H1 (cell line): ENCODE measurements at regions not wholly inside any gene's neighbourhood (a gene's known extent, or its start where the extent isn't known, plus 50 kb on each side); places are given as distances from the start of the nearest gene placed in this dataset.

Experiments
- ASH2L ChIP-seq: fragments of 200-600, 300-600 bp; sonication (generic); IDR thresholded peaks from one replicate; pipeline ENCODE4 v1.7.1; 2017; ENCODE audit warnings: low read length
- BACH1 ChIP-seq: IDR thresholded peaks from 2 replicates; pipeline ENCODE4 v1.6.1; 2012; ENCODE audit warnings: low read length, improper control_type of control experiment
- BRCA1 ChIP-seq: IDR thresholded peaks from 2 replicates; pipeline ENCODE4 v1.6.1; 2012; ENCODE audit warnings: low read depth, low read length, improper control_type of control experiment
- CBX5 ChIP-seq: fragments of 300-800, 300-1000 bp; sonication (generic); IDR thresholded peaks from 2 replicates; pipeline ENCODE4 v1.7.1; 2016; ENCODE audit warnings: antibody characterized with exemption, low read length, low read depth
- CTBP2 ChIP-seq: IDR thresholded peaks from 2 replicates; pipeline ENCODE4 v1.7.0; 2011; ENCODE audit warnings: borderline replicate concordance, mild to moderate bottlenecking, moderate library complexity, mixed read lengths, low read length; ENCODE audit not compliant: insufficient read depth, insufficient read length
- JUN ChIP-seq: IDR thresholded peaks from 2 replicates; pipeline ENCODE4 v1.6.1; 2011; ENCODE audit warnings: low read depth, mild to moderate bottlenecking, improper control_type of control experiment, low read length
- MAX ChIP-seq: IDR thresholded peaks from 2 replicates; pipeline ENCODE4 v1.6.1; 2012; ENCODE audit warnings: inconsistent platforms
- NRF1 ChIP-seq: IDR thresholded peaks from 2 replicates; pipeline ENCODE4 v1.6.1; 2011; ENCODE audit warnings: mild to moderate bottlenecking, low read depth, low read length, improper control_type of control experiment
- POLR2A ChIP-seq, 2 experiments: IDR thresholded peaks; 1 replicate in 1 of 2; 2 replicates in 1 of 2; pipeline ENCODE4 v1.6.1; 2011; ENCODE audit warnings: low read depth in 2 of 2, low read length in 2 of 2, mild to moderate bottlenecking in 2 of 2; ENCODE audit errors: control extremely low read depth in 1 of 2
- POLR2AphosphoS5 ChIP-seq: IDR thresholded peaks from 2 replicates; pipeline ENCODE4 v1.6.1; 2011; ENCODE audit warnings: low read depth, low read length
- TAF1 ChIP-seq: IDR thresholded peaks from 2 replicates; pipeline ENCODE4 v1.6.1; 2011; ENCODE audit warnings: mild to moderate bottlenecking, low read depth, low read length
- TF ChIP-seq, protein P1 (sequence below), 3 experiments: IDR thresholded peaks; 1 replicate in 2 of 3; 2 replicates in 1 of 3; pipeline versions ENCODE4 v1.5.1 to v1.6.1; 2011; ENCODE audit warnings: low read length in 3 of 3, mild to moderate bottlenecking in 3 of 3, inconsistent platforms in 2 of 3, low read depth in 1 of 3, moderate library complexity in 1 of 3; ENCODE audit not compliant: insufficient read depth in 1 of 3; ENCODE audit errors: control extremely low read depth in 1 of 3

GRCh38 chr22:49444781-49445180 lies 382.9 kb downstream of the BRD1 start:
- TF ChIP-seq, protein P1, sequence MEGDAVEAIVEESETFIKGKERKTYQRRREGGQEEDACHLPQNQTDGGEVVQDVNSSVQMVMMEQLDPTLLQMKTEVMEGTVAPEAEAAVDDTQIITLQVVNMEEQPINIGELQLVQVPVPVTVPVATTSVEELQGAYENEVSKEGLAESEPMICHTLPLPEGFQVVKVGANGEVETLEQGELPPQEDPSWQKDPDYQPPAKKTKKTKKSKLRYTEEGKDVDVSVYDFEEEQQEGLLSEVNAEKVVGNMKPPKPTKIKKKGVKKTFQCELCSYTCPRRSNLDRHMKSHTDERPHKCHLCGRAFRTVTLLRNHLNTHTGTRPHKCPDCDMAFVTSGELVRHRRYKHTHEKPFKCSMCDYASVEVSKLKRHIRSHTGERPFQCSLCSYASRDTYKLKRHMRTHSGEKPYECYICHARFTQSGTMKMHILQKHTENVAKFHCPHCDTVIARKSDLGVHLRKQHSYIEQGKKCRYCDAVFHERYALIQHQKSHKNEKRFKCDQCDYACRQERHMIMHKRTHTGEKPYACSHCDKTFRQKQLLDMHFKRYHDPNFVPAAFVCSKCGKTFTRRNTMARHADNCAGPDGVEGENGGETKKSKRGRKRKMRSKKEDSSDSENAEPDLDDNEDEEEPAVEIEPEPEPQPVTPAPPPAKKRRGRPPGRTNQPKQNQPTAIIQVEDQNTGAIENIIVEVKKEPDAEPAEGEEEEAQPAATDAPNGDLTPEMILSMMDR (IDR thresholded peaks at IDR 0.05; ENCODE audit: control extremely low read depth in 1 of 3, insufficient read depth in 1 of 3, low read depth in 1 of 3, low read length in 3 of 3): no peak
- no peak for TF ChIP-seq JUN
- no peak for TF ChIP-seq TAF1
- TF ChIP-seq BACH1: no peak
- no peak for TF ChIP-seq POLR2AphosphoS5
- no peak for TF ChIP-seq BRCA1
- TF ChIP-seq NRF1: no peak
- no peak for TF ChIP-seq CBX5
- no peak for TF ChIP-seq POLR2A (IDR thresholded peaks at IDR 0.05; ENCODE audit: control extremely low read depth in 1 of 2, low read depth in 2 of 2, low read length in 2 of 2)
- TF ChIP-seq ASH2L: no peak
- no peak for TF ChIP-seq MAX
- no peak for TF ChIP-seq CTBP2
